GM21360 (cell line): ENCODE measurements at regions not wholly inside any gene's neighbourhood (a gene's known extent, or its start where the extent isn't known, plus 50 kb on each side); places are given as distances from the start of the nearest gene placed in this dataset.

Source experiments
- ATAC-seq: cut with Tn5 transposase; IDR thresholded peaks from one replicate; pipeline ENCODE4 v1.9.1; 2021; ENCODE audit warnings: mild to moderate bottlenecking, moderate library complexity; ENCODE audit not compliant: unreplicated experiment

- no peak for ATAC-seq
These were observed 216.0 kb downstream of the DSEL start for GRCh38 chr18:67300498-67300897.

- no peak for ATAC-seq
These were observed 223.7 kb downstream of the DSEL start for GRCh38 chr18:67292814-67293213.

- ATAC-seq = no peak
These were observed 226.1 kb downstream of the DSEL start for GRCh38 chr18:67290421-67290820.

GRCh38 chr18:67285583-67285982 is 230.9 kb downstream of the DSEL start:
- no peak for ATAC-seq

GRCh38 chr18:67282796-67283195 is 233.7 kb downstream of the DSEL start:
- no peak for ATAC-seq

- no peak for ATAC-seq
These were observed 234.8 kb downstream of the DSEL start for GRCh38 chr18:67281746-67282145.

GRCh38 chr18:67280486-67281242 is 235.9 kb downstream of the DSEL start:
- ATAC-seq = no peak

GRCh38 chr18:67279988-67280387 is 236.5 kb downstream of the DSEL start:
- no peak for ATAC-seq

GRCh38 chr18:67278984-67279383 is 237.5 kb downstream of the DSEL start:
- ATAC-seq = no peak

- no peak for ATAC-seq
These were observed 239.9 kb downstream of the DSEL start for GRCh38 chr18:67276638-67277037.

- ATAC-seq = no peak
These were observed 243.2 kb downstream of the DSEL start for GRCh38 chr18:67273288-67273687.

GRCh38 chr18:67269206-67269605 is 247.3 kb downstream of the DSEL start:
- no peak for ATAC-seq

- no peak for ATAC-seq
These were observed 248.0 kb downstream of the DSEL start for GRCh38 chr18:67268530-67268929.

GRCh38 chr18:67266246-67267237 is 250.0 kb downstream of the DSEL start:
- no peak for ATAC-seq

- no peak for ATAC-seq
These were observed 250.9 kb downstream of the DSEL start for GRCh38 chr18:67265464-67266245.

GRCh38 chr18:67261931-67262552 is 254.5 kb downstream of the DSEL start:
- ATAC-seq = no peak

- no peak for ATAC-seq
These were observed 255.7 kb downstream of the DSEL start for GRCh38 chr18:67260841-67261240.

GRCh38 chr18:67250776-67251424 is 265.6 kb downstream of the DSEL start:
- ATAC-seq = no peak

- ATAC-seq = no peak
These were observed 272.5 kb downstream of the DSEL start for GRCh38 chr18:67243799-67244587.
